ENCODE measurements at regions not wholly inside any gene's neighbourhood (a gene's known extent, or its start where the extent isn't known, plus 50 kb on each side); places are given as distances from the start of the nearest gene placed in this dataset.

DNA sequence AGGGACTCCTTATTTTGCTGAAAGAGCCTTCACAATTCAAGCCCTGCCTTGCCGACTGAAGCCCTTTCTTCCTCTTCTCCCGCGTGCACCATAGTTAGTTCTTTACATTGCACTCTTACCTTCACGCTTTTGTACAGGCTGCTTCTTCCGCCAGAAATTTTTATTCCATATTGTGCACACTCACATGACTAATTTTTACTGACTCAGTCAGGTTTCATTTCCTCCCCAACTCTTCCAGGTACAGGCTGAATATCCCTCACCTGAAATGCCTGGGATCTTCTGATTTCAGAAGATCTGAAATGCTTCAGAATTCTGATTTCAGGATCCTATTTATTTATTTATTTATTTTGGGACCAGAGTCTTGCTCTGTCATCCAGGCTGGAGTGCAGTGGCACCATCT is 172.8 kb downstream of the ZNF281 start (continued):
- no peak for TF ChIP-seq ZBTB1 (CRISPR knock-in tag; IDR thresholded peaks at IDR 0.05; ENCODE audit: borderline replicate concordance)

DNA sequence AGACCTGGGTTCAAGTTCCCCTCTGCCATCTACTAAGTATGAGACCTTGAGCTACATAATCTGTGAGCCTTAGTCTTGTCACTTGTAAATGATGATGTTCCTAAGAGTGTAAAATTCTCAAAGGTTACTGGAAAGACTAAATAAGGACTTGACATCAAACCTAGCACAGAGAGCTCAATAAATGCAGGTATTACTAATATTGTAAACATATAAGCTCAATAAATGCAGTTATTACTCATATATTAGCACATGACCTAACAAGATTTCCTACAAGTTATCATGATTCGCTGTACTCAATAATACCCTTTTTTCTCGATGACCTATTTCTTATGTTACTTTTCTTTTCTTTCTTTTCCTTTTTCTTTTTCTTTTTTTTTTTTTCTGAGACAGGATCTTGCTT is 174.9 kb downstream of the ZNF281 start:
- Histone ChIP-seq H3K36me3 (replicated peaks in 1 of 2; ENCODE audit: control insufficient read depth in 1 of 2, insufficient read depth in 2 of 2, low read length in 2 of 2) (no peaks in the 10 kb centered on the region), H3K9ac (ENCODE audit: insufficient read depth, low read depth, low read length) (no peak overlapping the region), H2AFZ (ENCODE audit: low read length) (no peak overlapping the region), H3K4me1 (ENCODE audit: insufficient read depth, low read length) (peaks cover 12% of the 10 kb centered on the region), H3K27ac (ENCODE audit: extremely low read length, insufficient read depth, low read length) (no peak overlapping the region), H3K79me2 (ENCODE audit: insufficient read depth, low read length) (no peaks in the 10 kb centered on the region), H3K9me3 (ENCODE audit: low read length) (no peaks in the 10 kb centered on the region), H3K4me3 (replicated peaks in 1 of 3; ENCODE audit: insufficient read depth in 1 of 3, low read depth in 2 of 3, low read length in 3 of 3) (no peak overlapping the region), H3K27me3 (ENCODE audit: control insufficient read depth in 1 of 2, insufficient read depth in 2 of 2, low read length in 2 of 2) (no peaks in the 10 kb centered on the region), H3K4me2 (ENCODE audit: low read depth, low read length) (no peak overlapping the region), H4K20me1 (ENCODE audit: insufficient read depth, low read length) (no peaks in the 10 kb centered on the region)
- BruUV-seq (replicated peaks) = no TSS peak
- CTCF ChIA-PET (ENCODE audit: low intra/inter-chr PET ratio, low total read pairs) = no interaction called here
- ATAC-seq (no peak), FAIRE-seq (no peak), DNase-seq (ENCODE audit: low spot score) (no peak)
- in situ Hi-C loops (cut with HindIII; ENCODE audit: extremely low pct_ligation_motif_present, low pct_unique_long_range_greater_than_20kb) = no loop called here
- WGBS (ENCODE audit: low lambda C conversion rate) = 38% methylated on average over 2 of the region's 2 CpGs
- intact Hi-C loops (cut with micrococcal nuclease; ENCODE audit: unreplicated experiment) = no loop called here
- POLR2A ChIA-PET = no interaction called here
- TF ChIP-seq SP4 (CRISPR knock-in tag; IDR thresholded peaks at IDR 0.05) (no peak), ZNF567 (CRISPR knock-in tag; IDR thresholded peaks at IDR 0.05; ENCODE audit: borderline replicate concordance) (no peak), ERF (CRISPR knock-in tag; IDR thresholded peaks at IDR 0.05) (no peak), ATM (IDR thresholded peaks at IDR 0.05; ENCODE audit: borderline replicate concordance) (no peak), NCOR1 (IDR thresholded peaks at IDR 0.05; ENCODE audit: borderline replicate concordance, low read length) (no peak), NKX3-1 (CRISPR knock-in tag; IDR thresholded peaks at IDR 0.05) (no peak), HCFC1 (IDR thresholded peaks at IDR 0.05; ENCODE audit: low read depth, low read length) (no peak), ZKSCAN5 (CRISPR knock-in tag; IDR thresholded peaks at IDR 0.05) (no peak), ZNF136 (CRISPR knock-in tag; IDR thresholded peaks at IDR 0.05; ENCODE audit: low read depth) (no peak), NR2F2 (IDR thresholded peaks at IDR 0.05; ENCODE audit: borderline replicate concordance, low read depth) (no peak), SETDB1 (CRISPR knock-in tag; IDR thresholded peaks at IDR 0.05; ENCODE audit: borderline replicate concordance) (no peak)
- TF ChIP-seq, protein P1, sequence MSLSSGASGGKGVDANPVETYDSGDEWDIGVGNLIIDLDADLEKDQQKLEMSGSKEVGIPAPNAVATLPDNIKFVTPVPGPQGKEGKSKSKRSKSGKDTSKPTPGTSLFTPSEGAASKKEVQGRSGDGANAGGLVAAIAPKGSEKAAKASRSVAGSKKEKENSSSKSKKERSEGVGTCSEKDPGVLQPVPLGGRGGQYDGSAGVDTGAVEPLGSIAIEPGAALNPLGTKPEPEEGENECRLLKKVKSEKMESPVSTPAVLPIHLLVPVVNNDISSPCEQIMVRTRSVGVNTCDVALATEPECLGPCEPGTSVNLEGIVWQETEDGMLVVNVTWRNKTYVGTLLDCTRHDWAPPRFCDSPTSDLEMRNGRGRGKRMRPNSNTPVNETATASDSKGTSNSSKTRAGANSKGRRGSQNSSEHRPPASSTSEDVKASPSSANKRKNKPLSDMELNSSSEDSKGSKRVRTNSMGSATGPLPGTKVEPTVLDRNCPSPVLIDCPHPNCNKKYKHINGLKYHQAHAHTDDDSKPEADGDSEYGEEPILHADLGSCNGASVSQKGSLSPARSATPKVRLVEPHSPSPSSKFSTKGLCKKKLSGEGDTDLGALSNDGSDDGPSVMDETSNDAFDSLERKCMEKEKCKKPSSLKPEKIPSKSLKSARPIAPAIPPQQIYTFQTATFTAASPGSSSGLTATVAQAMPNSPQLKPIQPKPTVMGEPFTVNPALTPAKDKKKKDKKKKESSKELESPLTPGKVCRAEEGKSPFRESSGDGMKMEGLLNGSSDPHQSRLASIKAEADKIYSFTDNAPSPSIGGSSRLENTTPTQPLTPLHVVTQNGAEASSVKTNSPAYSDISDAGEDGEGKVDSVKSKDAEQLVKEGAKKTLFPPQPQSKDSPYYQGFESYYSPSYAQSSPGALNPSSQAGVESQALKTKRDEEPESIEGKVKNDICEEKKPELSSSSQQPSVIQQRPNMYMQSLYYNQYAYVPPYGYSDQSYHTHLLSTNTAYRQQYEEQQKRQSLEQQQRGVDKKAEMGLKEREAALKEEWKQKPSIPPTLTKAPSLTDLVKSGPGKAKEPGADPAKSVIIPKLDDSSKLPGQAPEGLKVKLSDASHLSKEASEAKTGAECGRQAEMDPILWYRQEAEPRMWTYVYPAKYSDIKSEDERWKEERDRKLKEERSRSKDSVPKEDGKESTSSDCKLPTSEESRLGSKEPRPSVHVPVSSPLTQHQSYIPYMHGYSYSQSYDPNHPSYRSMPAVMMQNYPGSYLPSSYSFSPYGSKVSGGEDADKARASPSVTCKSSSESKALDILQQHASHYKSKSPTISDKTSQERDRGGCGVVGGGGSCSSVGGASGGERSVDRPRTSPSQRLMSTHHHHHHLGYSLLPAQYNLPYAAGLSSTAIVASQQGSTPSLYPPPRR (CRISPR knock-in tag; IDR thresholded peaks at IDR 0.05; ENCODE audit: borderline replicate concordance) = no peak
- TF ChIP-seq, protein P2, sequence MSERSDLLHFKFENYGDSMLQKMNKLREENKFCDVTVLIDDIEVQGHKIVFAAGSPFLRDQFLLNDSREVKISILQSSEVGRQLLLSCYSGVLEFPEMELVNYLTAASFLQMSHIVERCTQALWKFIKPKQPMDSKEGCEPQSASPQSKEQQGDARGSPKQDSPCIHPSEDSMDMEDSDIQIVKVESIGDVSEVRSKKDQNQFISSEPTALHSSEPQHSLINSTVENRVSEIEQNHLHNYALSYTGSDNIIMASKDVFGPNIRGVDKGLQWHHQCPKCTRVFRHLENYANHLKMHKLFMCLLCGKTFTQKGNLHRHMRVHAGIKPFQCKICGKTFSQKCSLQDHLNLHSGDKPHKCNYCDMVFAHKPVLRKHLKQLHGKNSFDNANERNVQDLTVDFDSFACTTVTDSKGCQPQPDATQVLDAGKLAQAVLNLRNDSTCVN (CRISPR knock-in tag; IDR thresholded peaks at IDR 0.05; ENCODE audit: borderline replicate concordance) = no peak
- TF ChIP-seq, protein P3, sequence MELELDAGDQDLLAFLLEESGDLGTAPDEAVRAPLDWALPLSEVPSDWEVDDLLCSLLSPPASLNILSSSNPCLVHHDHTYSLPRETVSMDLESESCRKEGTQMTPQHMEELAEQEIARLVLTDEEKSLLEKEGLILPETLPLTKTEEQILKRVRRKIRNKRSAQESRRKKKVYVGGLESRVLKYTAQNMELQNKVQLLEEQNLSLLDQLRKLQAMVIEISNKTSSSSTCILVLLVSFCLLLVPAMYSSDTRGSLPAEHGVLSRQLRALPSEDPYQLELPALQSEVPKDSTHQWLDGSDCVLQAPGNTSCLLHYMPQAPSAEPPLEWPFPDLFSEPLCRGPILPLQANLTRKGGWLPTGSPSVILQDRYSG (CRISPR knock-in tag; IDR thresholded peaks at IDR 0.05) = no peak
- TF ChIP-seq, protein P4, sequence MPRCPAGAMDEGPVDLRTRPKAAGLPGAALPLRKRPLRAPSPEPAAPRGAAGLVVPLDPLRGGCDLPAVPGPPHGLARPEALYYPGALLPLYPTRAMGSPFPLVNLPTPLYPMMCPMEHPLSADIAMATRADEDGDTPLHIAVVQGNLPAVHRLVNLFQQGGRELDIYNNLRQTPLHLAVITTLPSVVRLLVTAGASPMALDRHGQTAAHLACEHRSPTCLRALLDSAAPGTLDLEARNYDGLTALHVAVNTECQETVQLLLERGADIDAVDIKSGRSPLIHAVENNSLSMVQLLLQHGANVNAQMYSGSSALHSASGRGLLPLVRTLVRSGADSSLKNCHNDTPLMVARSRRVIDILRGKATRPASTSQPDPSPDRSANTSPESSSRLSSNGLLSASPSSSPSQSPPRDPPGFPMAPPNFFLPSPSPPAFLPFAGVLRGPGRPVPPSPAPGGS (CRISPR knock-in tag; IDR thresholded peaks at IDR 0.05) = no peak

Data from HepG2 (cell line).